Activated CD8-positive, alpha-beta memory T cell treated with anti-CD3 and anti-CD28 coated beads, Interleukin-2, amount 10 ng/mL, durations not matched to agents 7 days and 5 days (primary cell): ENCODE measurements at regions not wholly inside any gene's neighbourhood (a gene's known extent, or its start where the extent isn't known, plus 50 kb on each side); places are given as distances from the start of the nearest gene placed in this dataset.

Experiments
- ATAC-seq: fragments of 150-1000 bp; cut with Tn5 transposase; one replicate; pipeline ENCODE4 v1.10.0; 2021; ENCODE audit warnings: moderate library complexity
- CTCF ChIA-PET: fragments of 350-600 bp; sonication (Branson Sonifier 250); formaldehyde crosslinking; loops from one replicate; lab custom pipeline; 2021; ENCODE audit warnings: antibody characterized with exemption; lab: Charles Lee
- DNase-seq: peaks from one replicate; pipeline ENCODE4 v3.0.0-alpha.2; 2020
- H3K27ac Mint-ChIP-seq: one replicate; pipeline ENCODE4 v1.8.0; 2021; ENCODE audit warnings: mild to moderate bottlenecking, mixed read lengths
- H3K27me3 Mint-ChIP-seq: one replicate; pipeline ENCODE4 v1.8.0; 2021; ENCODE audit warnings: mixed read lengths
- H3K36me3 Mint-ChIP-seq: one replicate; pipeline ENCODE4 v1.8.0; 2021; ENCODE audit warnings: mild to moderate bottlenecking, mixed read lengths
- H3K4me1 Mint-ChIP-seq: one replicate; pipeline ENCODE4 v1.8.0; 2021; ENCODE audit warnings: mixed read lengths
- H3K4me3 Mint-ChIP-seq: one replicate; pipeline ENCODE4 v1.8.0; 2021; ENCODE audit warnings: mild to moderate bottlenecking, moderate library complexity, mixed read lengths
- H3K9me3 Mint-ChIP-seq: one replicate; pipeline ENCODE4 v1.8.0; 2022; ENCODE audit warnings: low read depth, mixed read lengths

DNA sequence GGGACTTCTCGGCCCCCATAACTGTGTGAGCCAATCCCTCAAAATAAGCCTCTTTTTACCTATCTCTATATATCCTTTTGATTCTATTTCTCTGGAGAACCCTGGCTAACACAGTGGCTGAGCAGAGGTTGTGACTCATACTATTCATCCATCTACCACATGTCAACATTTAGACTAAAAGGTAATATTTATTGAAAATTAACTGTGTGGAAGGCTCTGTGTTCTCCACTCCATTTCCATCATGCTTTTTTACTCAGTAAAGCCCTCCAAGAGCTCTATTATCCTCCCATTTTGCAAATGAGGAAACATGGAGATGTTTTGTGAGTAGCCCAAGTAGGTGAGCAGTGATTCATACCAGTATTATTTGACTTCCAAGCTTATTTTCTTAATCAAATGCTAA, 217.9 kb upstream of the DCBLD2 start:
- ATAC-seq (no peak), DNase-seq (no peak)
- Mint-ChIP-seq H3K27me3 (no peaks in the 10 kb centered on the region), H3K27ac (no peak overlapping the region), H3K9me3 (no peaks in the 10 kb centered on the region), H3K4me1 (no peaks in the 10 kb centered on the region), H3K4me3 (no peak overlapping the region), H3K36me3 (no peaks in the 10 kb centered on the region)
- CTCF ChIA-PET: no interaction called here

DNA sequence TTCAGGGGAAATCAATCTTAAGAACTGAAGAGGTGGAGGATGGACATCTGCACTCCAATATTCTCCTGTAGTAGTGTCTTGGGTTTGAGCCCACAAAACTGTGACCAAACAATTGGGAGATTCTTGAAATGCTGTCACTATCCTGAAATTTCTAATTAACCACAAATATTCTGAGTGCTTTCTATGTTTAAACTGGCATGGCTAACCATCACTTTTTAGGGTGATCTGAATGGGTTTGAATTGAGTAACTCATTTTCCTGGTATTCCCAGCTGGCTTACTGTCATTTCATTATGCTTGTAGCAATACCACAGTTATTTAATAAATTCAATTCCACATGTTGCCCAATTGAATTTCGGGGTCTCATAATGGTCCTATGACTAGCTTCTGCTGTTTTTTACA, 216.9 kb upstream of the DCBLD2 start:
- DNase-seq: no peak
- no peaks in the 10 kb centered on the region for H3K4me1 Mint-ChIP-seq
- H3K27ac Mint-ChIP-seq: no peak overlapping the region
- no peak overlapping the region for H3K4me3 Mint-ChIP-seq
- CTCF ChIA-PET: no interaction called here
- ATAC-seq: no peak
- no peaks in the 10 kb centered on the region for H3K36me3 Mint-ChIP-seq
- H3K27me3 Mint-ChIP-seq: no peaks in the 10 kb centered on the region
- H3K9me3 Mint-ChIP-seq: no peaks in the 10 kb centered on the region

DNA sequence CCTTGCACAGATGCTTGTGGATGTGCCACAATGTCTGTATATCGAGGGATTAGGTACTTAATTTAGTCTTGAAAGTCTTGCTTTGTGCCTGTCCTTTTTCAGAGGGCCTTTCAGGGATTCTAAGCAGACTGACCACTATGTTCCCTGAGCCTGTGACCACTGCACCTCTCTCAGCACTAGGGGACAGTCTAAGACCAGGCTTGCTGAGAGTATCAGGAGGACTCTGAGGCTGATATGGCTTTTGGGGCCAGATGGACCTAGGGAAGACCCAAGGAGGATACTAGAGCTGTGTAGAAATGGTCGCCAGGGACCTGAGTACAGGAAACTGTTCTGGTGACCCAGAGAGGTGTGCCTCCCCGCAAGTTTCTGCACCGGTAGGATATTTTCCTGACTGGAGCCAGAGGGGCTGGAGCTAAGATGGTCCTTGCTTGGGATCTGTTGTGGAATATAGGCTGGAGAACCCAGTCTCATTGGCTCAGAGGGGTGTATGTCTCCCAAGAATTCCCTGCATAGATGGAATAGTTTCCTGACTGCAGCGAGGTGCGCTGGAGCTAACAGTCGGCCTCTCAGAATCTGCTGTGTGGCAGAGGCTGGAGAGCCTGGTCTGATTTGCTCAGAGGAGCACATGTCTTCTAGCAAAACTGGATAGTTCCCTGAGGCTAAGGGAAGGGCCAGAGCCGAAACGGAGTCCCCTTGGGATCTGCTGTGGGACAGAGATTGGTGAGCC, 213.2 kb upstream of the DCBLD2 start:
- Mint-ChIP-seq H3K4me3 (no peak overlapping the region), H3K27ac (no peak overlapping the region), H3K4me1 (no peaks in the 10 kb centered on the region), H3K27me3 (no peaks in the 10 kb centered on the region), H3K9me3 (no peaks in the 10 kb centered on the region), H3K36me3 (no peaks in the 10 kb centered on the region)
- DNase-seq (no peak), ATAC-seq (no peak)
- CTCF ChIA-PET: no interaction called here

DNA sequence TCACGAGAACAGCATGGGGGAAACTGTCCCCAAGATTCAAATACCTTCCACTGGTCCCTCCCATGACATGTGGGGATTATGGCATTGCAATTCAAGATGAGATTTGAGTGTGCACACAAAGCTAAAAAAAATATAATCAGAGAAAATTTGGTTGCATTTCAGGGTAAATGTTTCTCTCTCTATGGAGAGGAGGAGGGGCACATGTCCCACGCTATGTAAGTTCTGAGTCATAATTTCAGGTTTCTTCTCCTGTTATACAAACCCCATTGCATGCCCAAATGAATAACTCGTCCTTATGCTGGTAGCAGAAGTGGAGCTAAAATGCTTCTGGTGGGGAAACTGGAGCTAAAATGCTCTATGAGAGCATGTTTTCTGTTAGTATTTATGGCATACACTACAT, 209.7 kb upstream of the DCBLD2 start:
- CTCF ChIA-PET: no interaction called here
- H3K36me3 Mint-ChIP-seq: no peaks in the 10 kb centered on the region
- no peaks in the 10 kb centered on the region for H3K4me1 Mint-ChIP-seq
- DNase-seq: no peak
- no peaks in the 10 kb centered on the region for H3K9me3 Mint-ChIP-seq
- no peak overlapping the region for H3K27ac Mint-ChIP-seq
- no peaks in the 10 kb centered on the region for H3K27me3 Mint-ChIP-seq
- no peak for ATAC-seq
- no peak overlapping the region for H3K4me3 Mint-ChIP-seq

DNA sequence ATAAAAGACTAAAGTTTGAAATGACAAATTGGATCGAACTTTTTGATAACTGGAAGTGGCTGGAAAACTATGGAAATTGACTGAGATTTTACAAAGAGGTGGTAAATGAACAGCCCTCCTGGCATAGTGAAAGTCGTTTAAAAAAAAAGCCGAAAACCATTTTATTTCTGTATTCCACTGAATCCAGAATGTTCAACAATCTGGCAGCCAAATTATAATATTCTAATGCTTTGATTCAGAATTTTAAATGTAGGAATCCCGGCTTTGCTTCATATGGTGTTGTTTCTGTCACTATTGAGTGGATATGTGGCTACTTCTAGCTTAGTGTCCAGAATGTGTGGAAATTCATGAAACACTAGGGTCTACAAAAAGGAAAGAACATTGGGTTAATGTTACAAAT, 208.9 kb upstream of the DCBLD2 start:
- H3K9me3 Mint-ChIP-seq: no peaks in the 10 kb centered on the region
- DNase-seq (no peak), ATAC-seq (no peak)
- H3K4me3 Mint-ChIP-seq: no peak overlapping the region
- H3K4me1 Mint-ChIP-seq: no peaks in the 10 kb centered on the region
- H3K27me3 Mint-ChIP-seq: no peaks in the 10 kb centered on the region
- CTCF ChIA-PET: no interaction called here
- H3K27ac Mint-ChIP-seq: no peak overlapping the region
- H3K36me3 Mint-ChIP-seq: no peaks in the 10 kb centered on the region

DNA sequence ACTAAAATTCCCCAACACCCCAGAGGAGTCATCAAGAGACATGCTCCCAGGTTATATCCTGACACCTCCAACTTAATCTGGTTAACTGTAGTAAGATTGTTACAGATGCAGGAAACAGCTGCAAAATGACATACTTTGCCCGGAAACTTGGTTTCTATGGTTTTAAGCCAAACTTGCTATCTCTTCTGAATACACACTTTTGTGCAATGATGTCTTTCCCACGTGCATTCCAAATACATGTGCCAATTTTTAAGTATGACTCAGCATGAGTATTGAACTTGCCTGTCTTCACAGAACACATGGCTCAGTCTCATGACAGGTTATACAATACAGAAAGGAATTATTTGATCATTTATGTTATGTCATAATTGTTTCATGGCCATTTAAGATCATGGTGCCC, 207.0 kb upstream of the DCBLD2 start:
- no peak overlapping the region for H3K27ac Mint-ChIP-seq
- DNase-seq: no peak
- H3K9me3 Mint-ChIP-seq: no peaks in the 10 kb centered on the region
- H3K4me1 Mint-ChIP-seq: no peaks in the 10 kb centered on the region
- ATAC-seq: no peak
- H3K4me3 Mint-ChIP-seq: no peak overlapping the region
- H3K27me3 Mint-ChIP-seq: no peaks in the 10 kb centered on the region
- CTCF ChIA-PET: no interaction called here
- no peaks in the 10 kb centered on the region for H3K36me3 Mint-ChIP-seq

DNA sequence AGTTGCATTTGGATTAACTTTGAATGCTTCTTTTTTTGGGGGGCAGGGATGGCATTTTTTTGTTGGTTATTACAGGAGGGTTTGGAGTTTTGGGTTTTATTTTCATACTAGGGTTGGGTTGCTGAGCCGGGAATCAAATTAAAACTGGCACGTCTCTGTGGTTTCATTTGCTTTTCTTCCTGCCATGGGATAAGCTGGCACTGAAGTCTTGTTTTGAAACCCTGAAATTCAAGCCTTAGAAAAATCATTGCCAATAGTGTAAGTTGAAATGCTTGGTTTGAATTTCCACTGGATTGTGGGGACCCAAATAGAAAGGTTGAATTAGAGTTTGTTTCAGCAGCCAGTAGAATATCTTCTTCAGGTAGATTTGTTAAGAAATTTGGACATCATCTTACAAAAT, 193.1 kb upstream of the DCBLD2 start:
- H3K36me3 Mint-ChIP-seq: no peaks in the 10 kb centered on the region
- no peak for ATAC-seq
- H3K4me3 Mint-ChIP-seq: no peak overlapping the region
- no peaks in the 10 kb centered on the region for H3K27me3 Mint-ChIP-seq
- no peak for DNase-seq
- CTCF ChIA-PET: no interaction called here
- H3K4me1 Mint-ChIP-seq: no peaks in the 10 kb centered on the region
- H3K27ac Mint-ChIP-seq: no peak overlapping the region
- no peaks in the 10 kb centered on the region for H3K9me3 Mint-ChIP-seq

DNA sequence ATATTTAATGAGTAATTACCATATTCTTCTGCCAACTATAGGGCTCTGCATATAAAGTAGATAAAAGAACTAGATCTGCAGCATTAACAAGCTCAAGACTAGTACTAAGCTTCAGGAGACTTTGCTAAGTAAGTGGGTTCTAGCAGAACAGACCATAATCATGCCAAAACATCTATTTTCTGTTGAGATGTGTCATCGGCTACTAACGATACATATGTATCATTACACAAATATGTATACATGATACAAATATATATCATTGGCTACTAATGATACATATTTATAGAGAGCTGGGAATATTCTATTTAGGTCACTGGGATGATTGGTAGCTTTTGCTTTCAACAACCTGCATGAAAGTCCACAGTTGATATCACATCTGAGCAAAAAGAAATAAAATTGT, 185.8 kb upstream of the DCBLD2 start:
- Mint-ChIP-seq H3K4me3 (no peak overlapping the region), H3K4me1 (no peaks in the 10 kb centered on the region), H3K36me3 (no peaks in the 10 kb centered on the region), H3K9me3 (no peaks in the 10 kb centered on the region), H3K27me3 (no peaks in the 10 kb centered on the region), H3K27ac (no peak overlapping the region)
- CTCF ChIA-PET: no interaction called here
- DNase-seq: no peak
- no peak for ATAC-seq

DNA sequence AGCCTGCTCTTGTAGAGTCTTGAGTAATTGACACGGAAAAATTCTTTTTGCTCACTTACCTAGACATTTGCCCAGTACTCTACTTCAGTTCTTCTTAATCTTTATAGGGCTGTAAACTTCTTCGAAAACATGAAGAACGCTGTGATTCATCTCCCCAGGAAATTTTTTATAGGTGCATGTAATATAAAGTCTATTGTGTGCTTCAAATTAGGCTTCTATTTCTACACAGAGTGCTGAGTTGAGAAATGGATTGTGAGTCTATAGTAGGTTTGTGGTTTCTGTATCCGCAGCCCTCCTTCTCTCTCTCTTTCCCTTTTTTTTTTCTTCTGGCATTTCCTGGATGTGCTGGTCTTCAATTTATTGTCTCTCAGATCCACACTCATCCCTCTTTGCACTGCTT, 183.3 kb upstream of the DCBLD2 start:
- DNase-seq (no peak), ATAC-seq (no peak)
- Mint-ChIP-seq H3K4me1 (no peaks in the 10 kb centered on the region), H3K27me3 (no peaks in the 10 kb centered on the region), H3K27ac (no peak overlapping the region), H3K9me3 (no peaks in the 10 kb centered on the region), H3K4me3 (no peak overlapping the region), H3K36me3 (no peaks in the 10 kb centered on the region)
- CTCF ChIA-PET: no interaction called here

DNA sequence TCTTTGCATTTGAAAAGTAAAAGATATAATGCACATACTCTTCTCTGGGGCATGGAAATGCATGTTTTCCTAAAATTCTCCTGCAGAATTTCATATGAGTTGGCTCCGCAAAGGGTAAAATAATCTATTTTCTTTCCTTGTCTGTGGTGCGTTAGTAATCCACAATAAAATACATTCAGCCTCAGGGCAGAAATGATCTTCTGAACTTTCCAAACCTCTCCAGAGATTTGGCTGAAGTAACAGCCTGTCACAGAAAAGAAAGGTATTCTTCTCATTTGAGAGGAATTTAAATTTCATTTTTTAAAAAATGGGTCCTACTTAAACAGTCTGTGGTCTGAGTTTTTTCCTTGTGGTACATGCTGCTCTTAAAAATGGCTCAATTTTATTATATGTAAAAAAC, 182.7 kb upstream of the DCBLD2 start:
- Mint-ChIP-seq H3K9me3 (no peaks in the 10 kb centered on the region), H3K4me3 (no peak overlapping the region), H3K36me3 (no peaks in the 10 kb centered on the region), H3K27ac (no peak overlapping the region), H3K4me1 (no peaks in the 10 kb centered on the region), H3K27me3 (no peaks in the 10 kb centered on the region)
- DNase-seq: no peak
- CTCF ChIA-PET: no interaction called here
- no peak for ATAC-seq

DNA sequence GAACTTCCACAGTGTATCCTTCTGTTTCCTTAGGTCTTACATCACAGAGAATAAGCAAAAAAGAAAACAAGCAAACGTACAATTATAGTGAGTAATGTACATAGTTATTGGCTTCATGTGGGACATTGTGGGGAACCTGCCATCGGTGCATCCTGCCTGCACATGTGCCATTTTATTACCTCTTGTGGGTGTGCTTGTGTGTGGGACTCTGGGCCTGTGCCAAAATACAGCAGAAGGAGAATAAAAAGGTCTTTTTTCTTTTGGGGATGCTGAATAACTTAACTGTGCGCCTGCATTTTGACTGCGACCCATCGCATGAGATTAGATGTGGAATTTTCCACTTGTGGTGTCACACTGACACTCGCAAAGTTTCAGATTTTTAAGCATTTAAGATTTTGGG, 169.6 kb upstream of the DCBLD2 start:
- H3K4me3 Mint-ChIP-seq: no peak overlapping the region
- no peak for ATAC-seq
- no peaks in the 10 kb centered on the region for H3K9me3 Mint-ChIP-seq
- CTCF ChIA-PET: no interaction called here
- H3K4me1 Mint-ChIP-seq: no peaks in the 10 kb centered on the region
- H3K27ac Mint-ChIP-seq: no peak overlapping the region
- H3K36me3 Mint-ChIP-seq: no peaks in the 10 kb centered on the region
- H3K27me3 Mint-ChIP-seq: no peaks in the 10 kb centered on the region
- DNase-seq: no peak

DNA sequence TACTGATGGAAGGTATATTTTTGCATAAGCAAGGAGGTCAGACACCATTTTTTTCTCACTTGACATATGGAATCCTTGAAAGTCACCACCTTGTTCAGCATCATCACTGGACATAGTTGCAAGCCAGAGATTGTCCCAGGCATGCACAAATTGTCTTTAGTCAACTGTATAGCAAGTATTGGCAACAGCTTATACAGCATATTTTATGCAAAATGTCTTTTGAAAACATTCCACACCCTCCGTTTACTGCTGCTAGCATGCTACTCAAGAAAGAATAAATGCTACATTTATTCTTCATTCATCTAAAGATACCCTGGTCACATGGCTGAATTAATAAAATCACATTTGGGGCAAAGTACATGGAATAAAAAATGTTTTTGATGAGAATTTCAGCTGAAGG, 168.5 kb upstream of the DCBLD2 start:
- Mint-ChIP-seq H3K4me1 (no peaks in the 10 kb centered on the region), H3K9me3 (no peaks in the 10 kb centered on the region), H3K27ac (no peak overlapping the region), H3K36me3 (no peaks in the 10 kb centered on the region), H3K4me3 (no peak overlapping the region), H3K27me3 (no peaks in the 10 kb centered on the region)
- CTCF ChIA-PET: no interaction called here
- DNase-seq (no peak), ATAC-seq (no peak)

DNA sequence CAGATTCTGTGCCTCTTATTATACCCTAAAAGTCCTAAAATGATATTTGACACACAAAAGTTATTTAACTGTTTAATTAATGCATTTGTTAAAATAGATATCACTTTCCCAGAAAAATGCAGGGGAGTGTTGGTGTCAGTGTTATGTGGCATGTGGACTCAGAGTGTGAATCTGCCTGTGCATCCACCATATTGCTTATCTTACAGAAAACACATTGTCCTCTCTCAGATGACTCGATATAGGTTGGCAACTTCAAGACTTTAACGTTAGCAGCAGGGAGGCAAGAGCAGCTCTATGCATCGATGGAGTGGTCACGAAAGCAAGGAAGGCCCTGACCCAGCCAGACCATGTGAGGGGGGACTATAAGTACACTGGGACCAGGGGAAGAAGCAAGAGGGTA, 165.4 kb upstream of the DCBLD2 start:
- Mint-ChIP-seq H3K4me1 (no peaks in the 10 kb centered on the region), H3K4me3 (no peak overlapping the region), H3K36me3 (no peaks in the 10 kb centered on the region), H3K9me3 (no peaks in the 10 kb centered on the region), H3K27ac (no peak overlapping the region), H3K27me3 (no peaks in the 10 kb centered on the region)
- CTCF ChIA-PET: no interaction called here
- no peak for DNase-seq
- no peak for ATAC-seq

DNA sequence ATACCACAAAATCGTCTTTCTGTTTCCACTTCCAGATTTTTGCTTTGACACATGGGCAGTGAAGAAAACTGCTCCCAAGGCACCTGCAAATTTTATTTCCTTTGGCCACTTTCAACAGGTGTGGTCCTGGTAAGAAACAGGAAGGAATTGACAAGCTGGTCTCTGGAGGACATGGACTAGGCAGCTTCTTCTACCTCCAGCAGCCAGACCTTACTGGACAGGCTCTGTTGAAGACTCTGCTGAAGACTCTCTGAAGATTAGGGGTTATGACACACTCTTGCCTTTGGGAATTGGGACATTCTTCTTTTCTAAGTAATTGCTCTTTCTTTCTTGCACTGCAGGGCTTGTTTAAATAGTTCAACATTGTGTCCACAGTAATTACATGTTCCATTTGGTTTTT, 147.7 kb upstream of the DCBLD2 start:
- no peaks in the 10 kb centered on the region for H3K4me1 Mint-ChIP-seq
- no peak overlapping the region for H3K27ac Mint-ChIP-seq
- CTCF ChIA-PET: no interaction called here
- H3K9me3 Mint-ChIP-seq: no peaks in the 10 kb centered on the region
- no peak overlapping the region for H3K4me3 Mint-ChIP-seq
- no peaks in the 10 kb centered on the region for H3K36me3 Mint-ChIP-seq
- H3K27me3 Mint-ChIP-seq: no peaks in the 10 kb centered on the region
- DNase-seq: no peak
- ATAC-seq: no peak

DNA sequence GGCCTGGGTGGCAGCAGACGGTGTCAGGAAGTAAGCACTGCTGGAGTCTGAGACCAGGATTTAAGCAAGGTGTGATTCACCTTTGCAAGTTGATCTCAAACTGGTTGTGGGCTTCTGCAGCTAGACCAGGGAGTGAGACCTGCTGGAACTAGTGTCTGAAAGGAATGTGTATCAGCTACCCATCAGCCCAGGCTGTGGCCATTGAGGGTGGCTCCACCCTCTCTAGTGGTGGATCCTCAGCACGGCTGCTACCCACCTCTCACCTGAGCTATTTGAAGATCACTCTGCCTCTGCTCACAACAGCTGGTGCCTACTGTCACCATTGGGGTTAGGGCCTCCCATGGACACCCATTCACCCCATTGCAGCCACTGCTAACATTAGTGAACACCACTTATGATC, 140.3 kb upstream of the DCBLD2 start:
- Mint-ChIP-seq H3K4me3 (no peak overlapping the region), H3K36me3 (no peaks in the 10 kb centered on the region), H3K27ac (no peak overlapping the region), H3K4me1 (no peaks in the 10 kb centered on the region), H3K9me3 (no peaks in the 10 kb centered on the region), H3K27me3 (no peaks in the 10 kb centered on the region)
- ATAC-seq: no peak
- DNase-seq: no peak
- CTCF ChIA-PET: no interaction called here
